A673 (cell line): ENCODE measurements at regions not wholly inside any gene's neighbourhood (a gene's known extent, or its start where the extent isn't known, plus 50 kb on each side); places are given as distances from the start of the nearest gene placed in this dataset.

Experiments
- BruUV-seq: library from RNA; stranded (reverse); fragments of 400-500 nt; replicated peaks from 2 replicates; lab custom pipeline; 2021; lab: Mats Ljungman, UMichigan
- CTCF ChIA-PET: fragments of 300-600 bp; sonication (Branson Sonifier 250); formaldehyde crosslinking; loops from one replicate; lab custom pipeline; 2022; ENCODE audit warnings: antibody characterized with exemption; lab: Charles Lee
- POLR2A ChIA-PET: fragments of 300-600 bp; sonication (Branson Sonifier 250); formaldehyde crosslinking; loops from one replicate; lab custom pipeline; 2022; ENCODE audit warnings: antibody characterized with exemption; ENCODE audit not compliant: low non-redundant PET; lab: Charles Lee
- DNase-seq: peaks from one replicate; pipeline ENCODE4 v3.0.0-alpha.2; 2015; ENCODE audit warnings: low spot score
- H3K27ac ChIP-seq: fragments of 200-600 bp; sonication (generic); 2 replicates; pipeline ENCODE4 v1.5.1; 2016; ENCODE audit warnings: mixed run types, low read depth, mild to moderate bottlenecking, mixed read lengths, antibody characterized with exemption, low read length; ENCODE audit not compliant: poor library complexity, severe bottlenecking
- H3K27me3 ChIP-seq: fragments of 200-600 bp; sonication (generic); replicated peaks from 2 replicates; pipeline ENCODE4 v1.6.1; 2017; ENCODE audit warnings: mixed run types, low read depth, mild to moderate bottlenecking, mixed read lengths, antibody characterized with exemption, low read length; ENCODE audit not compliant: insufficient read depth, poor library complexity
- H3K36me3 ChIP-seq: fragments of 200-600 bp; sonication (generic); 2 replicates; pipeline ENCODE4 v1.6.1; 2016; ENCODE audit warnings: mixed run types, mild to moderate bottlenecking, mixed read lengths, antibody characterized with exemption, low read length; ENCODE audit not compliant: insufficient read depth, poor library complexity, severe bottlenecking
- H3K4me1 ChIP-seq: fragments of 200-600 bp; sonication (generic); 2 replicates; pipeline ENCODE4 v1.6.1; 2017; ENCODE audit warnings: mixed run types, mild to moderate bottlenecking, mixed read lengths, antibody characterized with exemption, low read length; ENCODE audit not compliant: insufficient read depth, poor library complexity, severe bottlenecking
- H3K4me3 ChIP-seq: fragments of 200-600 bp; sonication (generic); 2 replicates; pipeline ENCODE4 v1.5.1; 2016; ENCODE audit warnings: low read depth, mixed run types, mild to moderate bottlenecking, mixed read lengths, low read length; ENCODE audit not compliant: poor library complexity, severe bottlenecking
- H3K9me3 ChIP-seq: fragments of 200-600 bp; sonication (generic); 2 replicates; pipeline ENCODE4 v1.6.1; 2016; ENCODE audit warnings: mixed run types, low read depth, mild to moderate bottlenecking, mixed read lengths, antibody characterized with exemption, low read length; ENCODE audit not compliant: poor library complexity, severe bottlenecking
- CTCF ChIP-seq: fragments of 300-800, 200-600 bp; sonication (generic); conservative IDR thresholded peaks from 2 replicates; pipeline ENCODE4 v1.5.1; 2017; ENCODE audit warnings: low read depth, mild to moderate bottlenecking, antibody characterized with exemption, low read length, moderate library complexity, mixed read lengths
- EZH2 ChIP-seq: fragments of 200-600 bp; sonication (generic); IDR thresholded peaks from 2 replicates; pipeline ENCODE4 v1.6.1; 2017; ENCODE audit warnings: borderline replicate concordance, low read depth, mild to moderate bottlenecking, mixed read lengths, antibody characterized with exemption, low read length; ENCODE audit not compliant: poor library complexity, severe bottlenecking
- intact Hi-C: fragments of 100-400 bp; cut with micrococcal nuclease; formaldehyde crosslinking; loops from one replicate; pipeline ENCODE4 v1.10.0; 2022; ENCODE audit not compliant: unreplicated experiment

DNA sequence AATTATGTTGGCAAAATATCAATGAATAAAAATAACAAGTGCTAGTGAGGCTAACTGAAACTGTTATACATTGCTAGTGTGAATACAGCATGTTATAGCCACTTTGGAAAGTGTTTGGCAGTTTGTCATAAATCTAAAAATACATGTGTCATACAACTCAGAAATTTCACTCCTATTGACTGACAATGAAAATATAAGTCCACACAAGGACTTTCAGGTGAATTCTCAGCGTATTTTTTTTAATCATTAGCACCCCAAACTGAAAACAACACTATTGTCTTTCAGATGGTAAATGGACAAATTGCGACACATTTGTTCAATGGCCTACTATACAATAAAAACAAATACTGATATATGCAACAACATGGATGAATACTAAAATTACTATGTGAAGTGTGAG, 884.8 kb downstream of the TRIB2 start:
- H3K4me3 ChIP-seq, result no peak overlapping the region
- H3K27ac ChIP-seq, result no peak overlapping the region
- no peak for DNase-seq
- H3K36me3 ChIP-seq, result no peaks in the 10 kb centered on the region
- CTCF ChIA-PET, result no interaction called here
- H3K4me1 ChIP-seq, result no peaks in the 10 kb centered on the region
- no TSS peak for BruUV-seq
- no peaks in the 10 kb centered on the region for H3K9me3 ChIP-seq
- POLR2A ChIA-PET, result no interaction called here
- H3K27me3 ChIP-seq, result peaks cover 26% of the 10 kb centered on the region
- TF ChIP-seq EZH2, result no peak
- TF ChIP-seq CTCF, result no peak
- intact Hi-C loops, result no loop called here

- no peaks in the 10 kb centered on the region for H3K9me3 ChIP-seq
- no peaks in the 10 kb centered on the region for H3K36me3 ChIP-seq
- no TSS peak for BruUV-seq
- H3K27me3 ChIP-seq, result peaks cover 11% of the 10 kb centered on the region
- DNase-seq, result no peak
- intact Hi-C loops, result no loop called here
- ChIA-PET CTCF (no interaction called here), POLR2A (no interaction called here)
- TF ChIP-seq EZH2 (no peak), CTCF (no peak)
- H3K4me3 ChIP-seq, result no peak overlapping the region
- H3K4me1 ChIP-seq, result no peaks in the 10 kb centered on the region
- H3K27ac ChIP-seq, result no peak overlapping the region
These were observed 888.4 kb downstream of the TRIB2 start for GRCh38 chr2:13604951-13605661.

- BruUV-seq, result no TSS peak
- TF ChIP-seq EZH2 (no peak), CTCF (no peak)
- intact Hi-C loops, result no loop called here
- Histone ChIP-seq H3K36me3 (no peaks in the 10 kb centered on the region), H3K27me3 (peaks cover 2% of the 10 kb centered on the region), H3K27ac (no peak overlapping the region), H3K4me3 (no peak overlapping the region), H3K4me1 (no peaks in the 10 kb centered on the region), H3K9me3 (no peaks in the 10 kb centered on the region)
- no peak for DNase-seq
- POLR2A ChIA-PET, result no interaction called here
- CTCF ChIA-PET, result no interaction called here
These were observed 890.4 kb downstream of the TRIB2 start for GRCh38 chr2:13607139-13607538.
